ENCODE measurements at regions not wholly inside any gene's neighbourhood (a gene's known extent, or its start where the extent isn't known, plus 50 kb on each side); places are given as distances from the start of the nearest gene placed in this dataset.
"Not testable (repeated sequence)": the region's sequence is repeated elsewhere in the genome, so short reads cannot be mapped to it uniquely, and the experiment has no call there.

DNA sequence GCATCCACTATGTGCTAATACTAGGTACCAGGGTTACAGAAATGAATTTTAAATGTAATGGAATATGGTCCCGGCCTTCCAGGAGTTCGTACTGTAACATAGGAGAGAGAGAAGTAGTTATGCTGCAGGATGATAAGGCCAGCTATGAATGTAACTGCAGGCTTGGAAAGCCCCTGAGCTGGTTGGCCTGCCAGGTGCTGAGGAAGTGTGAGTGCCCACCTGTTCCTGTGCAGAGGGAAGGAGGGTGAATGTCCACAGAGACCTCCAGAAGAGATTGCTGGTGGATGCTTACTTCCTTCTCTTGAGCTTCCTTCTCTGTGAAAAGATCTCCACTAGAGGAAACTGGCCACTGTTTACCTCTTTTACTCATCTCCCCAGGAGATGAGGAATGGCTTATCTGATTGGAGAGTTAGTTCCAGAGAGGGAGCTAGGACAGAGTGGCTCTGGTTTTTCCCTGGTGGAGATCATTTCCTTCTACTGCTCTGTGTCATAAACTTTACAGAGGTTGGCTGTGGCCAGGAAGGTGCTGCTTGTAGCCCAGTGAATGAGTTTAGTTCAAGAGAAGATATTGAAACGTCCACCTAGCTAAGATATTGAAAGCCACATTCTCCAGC is 114.0 kb upstream of the LNX1 start:
- intact Hi-C loops (cut with DNase I; ENCODE audit: low total_unique reads) = no loop called here
- no peak overlapping the region for H3K4me3 ChIP-seq
- peaks cover 0 to 24% (median 18%) of the 10 kb centered on the region in 4 donors for H3K4me1 ChIP-seq
- H3K27ac ChIP-seq = no peak overlapping the region
- TF ChIP-seq, protein P1, sequence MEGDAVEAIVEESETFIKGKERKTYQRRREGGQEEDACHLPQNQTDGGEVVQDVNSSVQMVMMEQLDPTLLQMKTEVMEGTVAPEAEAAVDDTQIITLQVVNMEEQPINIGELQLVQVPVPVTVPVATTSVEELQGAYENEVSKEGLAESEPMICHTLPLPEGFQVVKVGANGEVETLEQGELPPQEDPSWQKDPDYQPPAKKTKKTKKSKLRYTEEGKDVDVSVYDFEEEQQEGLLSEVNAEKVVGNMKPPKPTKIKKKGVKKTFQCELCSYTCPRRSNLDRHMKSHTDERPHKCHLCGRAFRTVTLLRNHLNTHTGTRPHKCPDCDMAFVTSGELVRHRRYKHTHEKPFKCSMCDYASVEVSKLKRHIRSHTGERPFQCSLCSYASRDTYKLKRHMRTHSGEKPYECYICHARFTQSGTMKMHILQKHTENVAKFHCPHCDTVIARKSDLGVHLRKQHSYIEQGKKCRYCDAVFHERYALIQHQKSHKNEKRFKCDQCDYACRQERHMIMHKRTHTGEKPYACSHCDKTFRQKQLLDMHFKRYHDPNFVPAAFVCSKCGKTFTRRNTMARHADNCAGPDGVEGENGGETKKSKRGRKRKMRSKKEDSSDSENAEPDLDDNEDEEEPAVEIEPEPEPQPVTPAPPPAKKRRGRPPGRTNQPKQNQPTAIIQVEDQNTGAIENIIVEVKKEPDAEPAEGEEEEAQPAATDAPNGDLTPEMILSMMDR (IDR thresholded peaks at IDR 0.05) = no peak
- no peaks in the 10 kb centered on the region for H3K9me3 ChIP-seq
- H3K27me3 ChIP-seq = no peaks in the 10 kb centered on the region
- H3K36me3 ChIP-seq = no peaks in the 10 kb centered on the region
- DNase-seq = no peak

DNA sequence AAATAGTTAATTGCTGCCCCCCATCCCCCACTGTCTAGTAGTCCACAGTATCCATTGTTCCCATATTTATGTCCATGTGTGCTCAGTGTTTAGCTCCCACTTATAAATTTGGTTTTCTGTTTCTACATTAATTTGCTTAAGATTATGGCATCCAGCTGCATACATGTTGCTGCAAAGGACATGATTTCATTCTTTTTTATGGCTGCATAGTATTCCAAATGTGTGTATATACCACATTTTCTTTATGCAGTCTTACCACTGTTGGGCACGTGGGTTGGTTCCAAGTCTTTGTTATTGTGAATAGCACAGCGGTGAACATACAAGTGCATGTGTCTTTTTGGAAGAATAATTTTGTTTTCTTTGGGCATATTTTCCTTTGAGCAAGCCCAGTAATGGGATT is 113.0 kb upstream of the LNX1 start:
- H3K27me3 ChIP-seq = no peaks in the 10 kb centered on the region
- intact Hi-C loops (cut with DNase I; ENCODE audit: low total_unique reads) = no loop called here
- H3K27ac ChIP-seq = no peak overlapping the region
- no peak for DNase-seq
- H3K4me1 ChIP-seq = peaks cover 0 to 24% (median 18%) of the 10 kb centered on the region in 4 donors
- H3K9me3 ChIP-seq = no peaks in the 10 kb centered on the region
- no peaks in the 10 kb centered on the region for H3K36me3 ChIP-seq
- H3K4me3 ChIP-seq = no peak overlapping the region
- TF ChIP-seq, protein P1 (IDR thresholded peaks at IDR 0.05) = no peak

DNA sequence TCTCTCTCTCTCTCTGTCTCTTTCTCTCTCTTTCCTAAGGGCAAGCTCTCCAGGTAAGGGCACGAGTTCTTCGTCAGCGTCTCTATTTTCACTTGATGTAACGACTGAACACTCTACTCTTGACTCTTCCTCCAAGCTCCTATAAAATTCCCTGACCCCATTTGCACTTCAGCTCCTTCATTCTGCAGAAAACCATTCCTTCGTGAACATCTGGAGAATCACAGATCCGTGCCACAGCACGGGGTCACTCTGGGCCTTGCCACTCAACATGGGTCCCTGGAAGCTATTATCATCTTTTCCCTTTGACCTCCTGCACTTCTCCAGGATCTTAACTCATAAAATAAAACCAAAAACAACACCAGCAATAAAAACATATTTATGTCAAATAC is 112.0 kb upstream of the LNX1 start:
- TF ChIP-seq, protein P1 (IDR thresholded peaks at IDR 0.05) = no peak
- H3K27ac ChIP-seq = peak overlapping the region; percentile 48 to 52
- H3K36me3 ChIP-seq = no peaks in the 10 kb centered on the region
- intact Hi-C loops (cut with DNase I; ENCODE audit: low total_unique reads) = no loop called here
- DNase-seq = no peak
- H3K9me3 ChIP-seq = no peaks in the 10 kb centered on the region
- no peaks in the 10 kb centered on the region for H3K27me3 ChIP-seq
- H3K4me3 ChIP-seq = peak overlapping the region; percentile 23 to 41
- peaks cover 0 to 24% (median 18%) of the 10 kb centered on the region in 4 donors for H3K4me1 ChIP-seq

DNA sequence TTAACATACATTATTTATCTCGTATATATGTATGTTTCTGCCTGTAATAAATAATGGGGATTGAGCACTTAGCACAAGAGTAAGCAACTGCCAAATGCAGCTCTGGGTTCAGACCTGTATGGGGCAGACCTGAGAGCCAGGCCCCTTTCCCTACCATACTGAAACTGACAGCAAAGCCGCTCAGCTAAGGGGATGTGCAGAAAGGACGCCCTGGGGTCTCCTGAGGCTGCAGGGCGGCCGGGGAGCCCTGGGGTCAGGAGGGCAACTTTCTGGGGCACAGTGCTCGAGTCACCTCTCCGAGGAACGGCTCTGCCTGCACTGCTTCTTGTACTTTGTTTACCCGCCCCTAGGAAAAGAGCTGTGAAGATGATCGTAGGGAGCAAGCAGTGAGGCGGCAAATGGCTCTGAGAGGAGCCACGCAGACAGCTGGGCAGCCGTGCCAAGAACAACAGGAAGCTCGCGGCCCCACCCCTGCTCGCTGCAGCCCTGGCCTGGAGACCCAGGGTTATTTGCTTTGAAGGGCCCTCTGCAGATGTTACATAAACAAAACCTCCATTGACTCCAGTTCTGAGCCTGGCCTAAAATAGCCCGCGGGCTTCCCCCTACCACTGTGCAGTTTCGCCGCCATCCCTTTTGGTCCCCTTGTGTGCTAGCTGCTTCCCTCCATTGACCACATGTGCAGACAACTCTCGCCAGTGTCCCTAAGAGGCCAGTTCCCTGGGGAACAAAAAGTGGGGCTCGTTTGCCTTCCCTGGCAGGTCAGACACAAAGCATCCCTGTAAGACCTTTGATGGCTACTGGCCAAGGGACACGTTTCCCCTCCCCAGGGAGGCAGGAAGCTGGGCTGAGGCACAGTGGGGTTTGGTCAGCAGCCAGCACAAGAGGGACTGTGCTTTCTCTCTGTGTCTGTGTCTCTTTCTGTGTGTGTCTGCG is 111.3 kb upstream of the LNX1 start:
- Histone ChIP-seq H3K4me1 (peaks cover 0 to 24% (median 18%) of the 10 kb centered on the region in 4 donors), H3K27me3 (no peaks in the 10 kb centered on the region), H3K4me3 (peak overlapping the region; percentile 23 to 41), H3K9me3 (no peaks in the 10 kb centered on the region), H3K27ac (peak overlapping the region; percentile 48 to 52), H3K36me3 (no peaks in the 10 kb centered on the region)
- TF ChIP-seq, protein P1 (IDR thresholded peaks at IDR 0.05) = no peak
- DNase-seq = peak; percentile 82 to 87
- intact Hi-C loops (cut with DNase I; ENCODE audit: low total_unique reads) = no loop called here

DNA sequence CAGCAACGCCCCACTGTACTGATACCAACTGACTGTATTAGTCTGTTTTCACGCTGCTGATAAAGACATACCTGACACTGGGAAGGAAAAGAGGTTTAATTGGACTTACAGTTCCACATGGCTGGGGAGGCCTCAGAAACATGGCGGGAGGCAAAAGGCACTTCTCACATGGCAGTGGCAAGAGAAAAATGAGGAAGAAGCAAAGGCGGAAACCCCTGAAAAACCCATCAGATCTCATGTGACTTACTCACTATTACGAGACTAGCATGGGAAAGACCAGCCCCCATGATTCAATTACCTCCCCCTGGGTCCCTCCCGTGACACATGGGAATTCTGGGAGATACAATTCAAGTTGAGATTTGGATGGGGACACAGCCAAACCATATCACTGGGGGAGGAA is 110.0 kb upstream of the LNX1 start:
- DNase-seq, H3K27ac ChIP-seq, H3K9me3 ChIP-seq, H3K27me3 ChIP-seq, H3K4me3 ChIP-seq, H3K36me3 ChIP-seq: not testable (repeated sequence)
- H3K4me1 ChIP-seq = peaks cover 0 to 22% (median 16%) of the 10 kb centered on the region in 4 donors
- intact Hi-C loops (cut with DNase I; ENCODE audit: low total_unique reads) = loop anchor here (2.0 kb wide), 1 partner anchor 70 kb away; no protein-coding TSS in a partner anchor

DNA sequence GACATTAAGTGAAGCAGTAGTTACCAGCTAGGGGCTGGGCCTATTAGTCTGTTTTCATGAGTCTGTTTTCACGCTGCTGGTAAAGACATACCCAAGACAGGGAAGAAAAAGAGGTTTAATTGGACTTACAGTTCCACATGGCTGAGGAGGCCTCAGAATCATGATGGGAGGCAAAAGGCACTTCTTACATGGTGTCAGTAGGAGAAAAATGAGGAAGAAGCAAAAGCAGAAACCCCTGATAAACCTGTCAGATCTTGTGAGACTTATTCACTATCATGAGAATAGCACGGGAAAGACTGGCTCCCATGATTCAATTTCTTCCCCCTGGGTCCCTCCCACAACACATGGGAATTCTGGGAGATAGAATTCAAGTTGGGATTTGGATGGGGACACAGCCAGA is 108.0 kb upstream of the LNX1 start:
- H3K27ac ChIP-seq; intact Hi-C loops (cut with DNase I; ENCODE audit: low total_unique reads); H3K4me3 ChIP-seq; H3K27me3 ChIP-seq; H3K36me3 ChIP-seq; DNase-seq; H3K9me3 ChIP-seq: not testable (repeated sequence)
- H3K4me1 ChIP-seq = peaks cover 0 to 18% (median 15%) of the 10 kb centered on the region in 4 donors
